ENCODE measurements at regions not wholly inside any gene's neighbourhood (a gene's known extent, or its start where the extent isn't known, plus 50 kb on each side); places are given as distances from the start of the nearest gene placed in this dataset.

DNA sequence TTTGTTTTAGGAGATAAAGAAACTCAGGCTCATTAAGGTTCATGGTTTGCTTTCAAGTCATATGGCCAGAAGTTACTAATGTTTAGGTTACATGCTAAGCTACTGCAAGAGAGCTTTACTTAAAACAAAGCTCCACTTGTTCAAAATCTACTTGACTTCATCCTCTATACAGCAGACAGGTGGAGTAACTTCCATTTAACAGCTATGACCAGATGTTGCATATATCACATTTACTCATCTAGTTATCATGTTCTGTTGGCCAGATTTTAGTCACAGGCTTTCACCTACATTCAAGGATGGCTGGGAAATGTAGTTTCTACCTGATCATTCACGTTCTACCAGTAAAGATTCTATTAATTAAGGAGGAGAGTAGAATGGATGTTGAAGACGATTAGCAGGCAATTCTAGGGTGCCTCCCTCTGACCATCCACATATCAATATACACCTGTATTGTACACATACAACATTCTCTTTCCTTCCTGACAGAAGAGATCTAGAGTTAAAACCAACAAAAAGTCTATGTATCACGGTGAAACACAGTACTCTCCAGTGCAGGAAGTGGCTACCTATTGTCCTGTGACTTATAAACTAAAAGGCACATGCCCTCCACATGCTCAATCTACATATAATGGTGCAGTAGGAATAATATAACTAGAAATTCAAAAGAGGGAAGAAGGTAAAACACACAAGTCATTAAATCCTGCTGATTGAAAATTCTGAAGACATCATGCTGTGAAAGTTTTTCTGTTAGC lies 488.0 kb downstream of the MDFIC start:
- Mint-ChIP-seq H3K27me3 (no peaks in the 10 kb centered on the region), H3K27ac (peak overlapping the region in 3 of 8 donors; percentile 9 to 70 (median 63)), H3K36me3 (no peaks in the 10 kb centered on the region), H3K4me1 (peaks cover 14 to 19% (median 17%) of the 10 kb centered on the region in 3 donors), H3K4me3 (peak overlapping the region in 2 of 7 donors; percentile 24 to 44), H3K9me3 (peaks cover 0 to 2% (median 0%) of the 10 kb centered on the region in 5 donors)
- Histone ChIP-seq H3K9me3 (ENCODE audit: low read length) (no peaks in the 10 kb centered on the region), H3K36me3 (ENCODE audit: insufficient read depth, low read length) (no peaks in the 10 kb centered on the region), H3K4me1 (ENCODE audit: insufficient read depth, low read length) (no peaks in the 10 kb centered on the region), H3K27ac (ENCODE audit: low read depth, low read length) (no peak overlapping the region), H3K27me3 (ENCODE audit: insufficient read depth, low read length, poor library complexity, severe bottlenecking) (no peaks in the 10 kb centered on the region), H3K4me3 (ENCODE audit: low read length) (no peak overlapping the region)
- DNase-seq = no peak
- ChIA-PET POLR2A (no interaction called here), CTCF (no interaction called here)

DNA sequence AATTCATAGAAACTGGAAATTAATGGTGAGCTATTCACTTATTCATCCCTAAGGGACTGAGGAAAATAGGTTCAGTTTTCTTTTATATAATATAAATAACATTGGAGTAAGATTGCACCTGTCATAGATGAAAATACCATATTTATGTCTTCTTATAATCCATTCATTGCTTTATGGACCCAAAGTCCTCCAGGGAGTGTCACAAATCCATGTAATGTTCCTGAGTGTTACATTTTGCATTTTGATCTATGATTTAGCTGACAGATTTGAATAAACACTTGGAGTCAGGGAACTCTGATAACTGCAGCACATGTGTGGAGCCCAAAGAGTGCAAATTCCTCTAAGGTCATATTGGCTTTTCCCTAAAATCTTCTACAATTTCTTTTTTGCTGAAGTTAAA lies 484.3 kb downstream of the MDFIC start:
- CTCF ChIA-PET = no interaction called here
- peaks cover 11 to 15% (median 14%) of the 10 kb centered on the region in 3 donors for H3K4me1 Mint-ChIP-seq
- H3K9me3 Mint-ChIP-seq = peaks cover 0 to 9% (median 2%) of the 10 kb centered on the region in 5 donors
- H3K36me3 Mint-ChIP-seq = peaks cover 0 to 4% (median 0%) of the 10 kb centered on the region in 3 donors
- H3K4me3 Mint-ChIP-seq = no peak overlapping the region
- H3K27me3 Mint-ChIP-seq = peaks cover 0 to 4% of the 10 kb centered on the region in 2 donors
- no peaks in the 10 kb centered on the region for H3K9me3 ChIP-seq (ENCODE audit: low read length)
- no peak overlapping the region for H3K27ac ChIP-seq (ENCODE audit: low read depth, low read length)
- H3K4me3 ChIP-seq (ENCODE audit: low read length) = no peak overlapping the region
- H3K27me3 ChIP-seq (ENCODE audit: insufficient read depth, low read length, poor library complexity, severe bottlenecking) = no peaks in the 10 kb centered on the region
- POLR2A ChIA-PET = no interaction called here
- H3K4me1 ChIP-seq (ENCODE audit: insufficient read depth, low read length) = no peaks in the 10 kb centered on the region
- H3K36me3 ChIP-seq (ENCODE audit: insufficient read depth, low read length) = no peaks in the 10 kb centered on the region
- DNase-seq = no peak
- no peak overlapping the region for H3K27ac Mint-ChIP-seq

DNA sequence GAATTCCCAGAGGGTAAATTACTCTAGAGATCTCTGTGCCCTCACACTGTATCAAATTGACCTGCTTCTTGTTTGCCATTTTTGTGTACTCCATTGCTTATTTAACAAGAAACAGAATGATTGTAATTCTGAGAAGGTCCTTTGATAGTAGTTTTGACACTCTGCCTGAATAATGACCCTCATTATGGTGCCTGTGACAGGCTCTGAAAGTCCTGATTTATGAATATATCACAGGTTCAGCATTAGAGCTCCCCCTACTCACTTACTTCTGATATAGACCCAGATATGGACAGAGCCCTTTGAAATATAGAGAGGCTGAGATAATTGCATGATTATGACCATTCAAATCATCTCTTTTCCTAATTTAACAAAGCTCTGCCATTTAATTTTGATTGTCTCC lies 465.2 kb downstream of the MDFIC start:
- CTCF ChIA-PET = no interaction called here

DNA sequence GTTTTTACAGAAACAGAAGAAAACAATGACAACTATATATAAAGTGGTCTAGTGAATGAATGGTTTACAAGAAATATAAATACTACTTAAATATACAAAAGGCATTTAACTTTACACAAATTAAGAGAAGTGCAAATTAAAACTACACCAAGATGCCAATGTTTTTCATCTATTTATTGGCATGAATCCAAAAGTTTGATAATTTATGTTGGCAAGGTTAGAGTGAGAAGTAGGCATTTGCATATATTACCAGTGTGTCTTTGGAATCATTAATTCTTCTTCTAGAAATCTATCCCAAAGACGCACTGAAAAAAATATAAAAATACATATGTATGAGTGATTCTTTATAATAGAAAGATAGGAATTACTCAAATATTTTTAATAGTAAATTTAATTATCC lies 457.4 kb downstream of the MDFIC start:
- H3K27me3 ChIP-seq (ENCODE audit: insufficient read depth, low read length, poor library complexity, severe bottlenecking) = no peaks in the 10 kb centered on the region
- H3K27ac Mint-ChIP-seq = no peak overlapping the region
- H3K36me3 ChIP-seq (ENCODE audit: insufficient read depth, low read length) = no peaks in the 10 kb centered on the region
- DNase-seq = no peak
- no peak overlapping the region for H3K4me3 Mint-ChIP-seq
- peaks cover 0 to 11% of the 10 kb centered on the region in 2 donors for H3K27me3 Mint-ChIP-seq
- no peaks in the 10 kb centered on the region for H3K9me3 ChIP-seq (ENCODE audit: low read length)
- no peak overlapping the region for H3K4me3 ChIP-seq (ENCODE audit: low read length)
- CTCF ChIA-PET = no interaction called here
- peaks cover 0 to 3% (median 0%) of the 10 kb centered on the region in 3 donors for H3K36me3 Mint-ChIP-seq
- no peaks in the 10 kb centered on the region for H3K4me1 Mint-ChIP-seq
- no peak overlapping the region for H3K27ac ChIP-seq (ENCODE audit: low read depth, low read length)
- H3K9me3 Mint-ChIP-seq = no peaks in the 10 kb centered on the region
- no peaks in the 10 kb centered on the region for H3K4me1 ChIP-seq (ENCODE audit: insufficient read depth, low read length)
- POLR2A ChIA-PET = no interaction called here

More for the DNA sequence above, 465.2 kb downstream of the MDFIC start:
- no peak overlapping the region for H3K4me3 Mint-ChIP-seq
- POLR2A ChIA-PET = no interaction called here
- Histone ChIP-seq H3K36me3 (ENCODE audit: insufficient read depth, low read length) (no peaks in the 10 kb centered on the region), H3K4me1 (ENCODE audit: insufficient read depth, low read length) (no peaks in the 10 kb centered on the region), H3K27me3 (ENCODE audit: insufficient read depth, low read length, poor library complexity, severe bottlenecking) (no peaks in the 10 kb centered on the region), H3K4me3 (ENCODE audit: low read length) (no peak overlapping the region), H3K27ac (ENCODE audit: low read depth, low read length) (no peak overlapping the region), H3K9me3 (ENCODE audit: low read length) (no peaks in the 10 kb centered on the region)
- no peaks in the 10 kb centered on the region for H3K9me3 Mint-ChIP-seq
- H3K27me3 Mint-ChIP-seq = peaks cover 0 to 1% of the 10 kb centered on the region in 2 donors
- H3K36me3 Mint-ChIP-seq = peaks cover 0 to 4% (median 0%) of the 10 kb centered on the region in 3 donors
- DNase-seq = no peak
- H3K27ac Mint-ChIP-seq = no peak overlapping the region
- H3K4me1 Mint-ChIP-seq = no peaks in the 10 kb centered on the region

DNA sequence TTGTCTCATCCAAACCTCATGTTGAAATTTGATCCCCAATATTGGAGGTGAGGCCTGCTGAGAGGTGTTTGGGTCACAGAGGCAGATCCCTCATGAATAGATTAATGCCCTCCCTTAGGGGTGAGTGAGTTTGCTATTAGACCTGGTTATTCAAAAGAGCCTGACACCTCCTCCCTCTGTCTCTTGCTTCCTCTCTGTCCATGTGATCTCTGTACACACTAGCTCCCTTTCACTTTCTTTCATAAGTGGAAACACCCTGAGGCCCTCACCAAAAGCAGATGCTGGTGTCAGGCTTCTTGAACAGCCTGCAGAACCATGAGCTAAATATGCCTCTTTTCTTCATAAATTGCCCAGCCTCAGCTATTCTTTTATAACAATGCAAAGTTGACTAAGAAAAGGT lies 447.1 kb downstream of the MDFIC start:
- Mint-ChIP-seq H3K27me3 (peaks cover 0 to 2% of the 10 kb centered on the region in 2 donors), H3K36me3 (peaks cover 0 to 3% (median 0%) of the 10 kb centered on the region in 3 donors), H3K4me1 (peaks cover 0 to 4% (median 2%) of the 10 kb centered on the region in 3 donors), H3K27ac (peak overlapping the region in 1 of 8 donors; percentile 48), H3K9me3 (no peaks in the 10 kb centered on the region), H3K4me3 (no peak overlapping the region)
- Histone ChIP-seq H3K27ac (ENCODE audit: low read depth, low read length) (no peak overlapping the region), H3K36me3 (ENCODE audit: insufficient read depth, low read length) (no peaks in the 10 kb centered on the region), H3K4me1 (ENCODE audit: insufficient read depth, low read length) (no peaks in the 10 kb centered on the region), H3K9me3 (ENCODE audit: low read length) (no peaks in the 10 kb centered on the region), H3K4me3 (ENCODE audit: low read length) (no peak overlapping the region), H3K27me3 (ENCODE audit: insufficient read depth, low read length, poor library complexity, severe bottlenecking) (no peaks in the 10 kb centered on the region)
- POLR2A ChIA-PET = no interaction called here
- CTCF ChIA-PET = no interaction called here
- DNase-seq = no peak

DNA sequence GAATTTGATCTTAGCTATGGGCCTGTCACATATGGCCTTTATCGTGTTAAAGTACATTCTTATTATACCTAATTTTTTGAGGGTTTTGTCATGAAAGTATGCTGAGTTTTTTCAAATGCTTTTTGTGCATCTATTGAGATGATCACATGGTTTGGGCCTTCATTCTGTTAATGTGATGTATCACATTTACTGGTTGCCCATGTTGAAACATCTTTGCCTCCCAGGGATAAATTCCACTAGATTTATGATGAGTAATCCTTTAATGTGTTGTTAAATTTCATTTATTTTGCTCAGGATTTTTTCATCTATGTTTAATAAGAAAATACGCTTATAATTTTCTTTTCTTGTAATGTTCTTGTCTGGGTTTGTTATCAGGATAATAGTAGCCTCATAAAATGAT lies 442.0 kb downstream of the MDFIC start:
- Histone ChIP-seq H3K27ac (ENCODE audit: low read depth, low read length) (no peak overlapping the region), H3K9me3 (ENCODE audit: low read length) (no peaks in the 10 kb centered on the region), H3K27me3 (ENCODE audit: insufficient read depth, low read length, poor library complexity, severe bottlenecking) (no peaks in the 10 kb centered on the region), H3K4me3 (ENCODE audit: low read length) (no peak overlapping the region), H3K4me1 (ENCODE audit: insufficient read depth, low read length) (no peaks in the 10 kb centered on the region), H3K36me3 (ENCODE audit: insufficient read depth, low read length) (no peaks in the 10 kb centered on the region)
- no peak overlapping the region for H3K27ac Mint-ChIP-seq
- H3K36me3 Mint-ChIP-seq = peaks cover 0 to 3% (median 0%) of the 10 kb centered on the region in 3 donors
- no peak overlapping the region for H3K4me3 Mint-ChIP-seq
- H3K4me1 Mint-ChIP-seq = peaks cover 2 to 12% (median 6%) of the 10 kb centered on the region in 3 donors
- no peaks in the 10 kb centered on the region for H3K9me3 Mint-ChIP-seq
- no peaks in the 10 kb centered on the region for H3K27me3 Mint-ChIP-seq
- ChIA-PET CTCF (no interaction called here), POLR2A (no interaction called here)
- DNase-seq = no peak

DNA sequence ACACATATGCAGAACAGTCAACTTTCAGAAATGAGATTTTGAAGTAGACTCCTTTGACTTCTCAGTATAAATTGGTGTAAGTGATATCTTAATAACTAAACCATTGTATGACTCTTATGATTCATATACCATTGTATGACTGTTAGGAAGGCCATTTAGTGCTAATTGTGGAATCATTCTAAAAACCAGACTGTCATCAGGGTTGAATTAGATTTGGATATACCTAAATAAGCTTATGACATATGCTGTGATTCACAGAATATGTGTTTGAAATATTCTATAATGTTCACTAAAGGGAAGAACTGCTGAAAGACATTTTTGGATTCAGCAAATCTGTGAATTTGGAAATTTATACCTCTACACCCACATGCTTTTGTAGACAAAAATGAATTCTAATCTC lies 438.1 kb downstream of the MDFIC start:
- Mint-ChIP-seq H3K4me3 (no peak overlapping the region), H3K27me3 (no peaks in the 10 kb centered on the region), H3K4me1 (peaks cover 2 to 13% (median 6%) of the 10 kb centered on the region in 3 donors), H3K9me3 (no peaks in the 10 kb centered on the region), H3K36me3 (no peaks in the 10 kb centered on the region), H3K27ac (no peak overlapping the region)
- no peaks in the 10 kb centered on the region for H3K27me3 ChIP-seq (ENCODE audit: insufficient read depth, low read length, poor library complexity, severe bottlenecking)
- POLR2A ChIA-PET = no interaction called here
- DNase-seq = no peak
- no peaks in the 10 kb centered on the region for H3K9me3 ChIP-seq (ENCODE audit: low read length)
- no peaks in the 10 kb centered on the region for H3K36me3 ChIP-seq (ENCODE audit: insufficient read depth, low read length)
- CTCF ChIA-PET = no interaction called here
- no peaks in the 10 kb centered on the region for H3K4me1 ChIP-seq (ENCODE audit: insufficient read depth, low read length)
- no peak overlapping the region for H3K4me3 ChIP-seq (ENCODE audit: low read length)
- H3K27ac ChIP-seq (ENCODE audit: low read depth, low read length) = no peak overlapping the region

DNA sequence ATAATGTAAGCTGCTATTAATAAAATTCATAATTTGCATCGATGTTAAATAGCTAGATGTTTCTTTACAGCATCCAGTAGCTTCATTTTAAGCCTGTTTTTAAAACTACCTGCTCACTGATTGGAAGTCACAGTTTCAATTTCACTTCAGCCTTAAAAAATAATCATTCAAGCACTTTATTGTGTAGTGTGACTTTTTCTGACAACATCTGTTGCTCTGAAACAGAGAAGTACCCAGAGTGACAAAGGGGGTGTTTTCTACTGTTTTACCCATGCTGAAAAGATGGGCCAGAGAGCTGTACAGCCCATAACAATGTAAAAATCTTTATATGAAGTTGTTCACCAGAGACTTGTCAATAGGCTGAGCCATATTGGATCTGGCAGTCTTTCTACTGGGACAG lies 437.2 kb downstream of the MDFIC start:
- no peaks in the 10 kb centered on the region for H3K36me3 ChIP-seq (ENCODE audit: insufficient read depth, low read length)
- no peaks in the 10 kb centered on the region for H3K9me3 ChIP-seq (ENCODE audit: low read length)
- peaks cover 2 to 13% (median 6%) of the 10 kb centered on the region in 3 donors for H3K4me1 Mint-ChIP-seq
- DNase-seq = no peak
- no peak overlapping the region for H3K4me3 ChIP-seq (ENCODE audit: low read length)
- ChIA-PET CTCF (interaction anchor here (1.5 kb wide), 1 partner anchor 493 kb away, joined by 3 read pairs; no protein-coding TSS in a partner anchor), POLR2A (no interaction called here)
- no peaks in the 10 kb centered on the region for H3K9me3 Mint-ChIP-seq
- H3K27ac Mint-ChIP-seq = peak overlapping the region in 1 of 8 donors; percentile 35
- no peak overlapping the region for H3K27ac ChIP-seq (ENCODE audit: low read depth, low read length)
- H3K27me3 Mint-ChIP-seq = no peaks in the 10 kb centered on the region
- H3K4me1 ChIP-seq (ENCODE audit: insufficient read depth, low read length) = no peaks in the 10 kb centered on the region
- no peaks in the 10 kb centered on the region for H3K27me3 ChIP-seq (ENCODE audit: insufficient read depth, low read length, poor library complexity, severe bottlenecking)
- no peaks in the 10 kb centered on the region for H3K36me3 Mint-ChIP-seq
- peak overlapping the region in 1 of 7 donors; percentile 25 for H3K4me3 Mint-ChIP-seq

Measured in CD8-positive, alpha-beta memory T cell (primary cell).